Ramos (cell line): ENCODE measurements at regions not wholly inside any gene's neighbourhood (a gene's known extent, or its start where the extent isn't known, plus 50 kb on each side); places are given as distances from the start of the nearest gene placed in this dataset.

ENCODE experiments used
- in situ Hi-C: fragments of 300-500 bp; cut with MboI; formaldehyde crosslinking; loops from one replicate; pipeline ENCODE4 v1.14.3; 2022; ENCODE audit warnings: low sequenced_read_pairs; ENCODE audit not compliant: unreplicated experiment

- in situ Hi-C loops = no loop called here
Observed at GRCh38 chr3:193824365-193824764, 231.4 kb downstream of the OPA1 start.

GRCh38 chr3:193825617-193826016 lies 232.6 kb downstream of the OPA1 start:
- in situ Hi-C loops = no loop called here

GRCh38 chr3:193826159-193826795 lies 233.3 kb downstream of the OPA1 start:
- in situ Hi-C loops = no loop called here

- in situ Hi-C loops = no loop called here
Observed at GRCh38 chr3:193827040-193827669, 234.1 kb downstream of the OPA1 start.

- in situ Hi-C loops = no loop called here
Observed at GRCh38 chr3:193827871-193828270, 234.9 kb downstream of the OPA1 start.

GRCh38 chr3:193828477-193828876 lies 235.5 kb downstream of the OPA1 start:
- in situ Hi-C loops = no loop called here

- in situ Hi-C loops = no loop called here
Observed at GRCh38 chr3:193829781-193830180, 236.8 kb downstream of the OPA1 start.

GRCh38 chr3:193830791-193831191 lies 237.8 kb downstream of the OPA1 start:
- in situ Hi-C loops = no loop called here

GRCh38 chr3:193831495-193832455 lies 238.8 kb downstream of the OPA1 start:
- in situ Hi-C loops = no loop called here

GRCh38 chr3:193832833-193833413 lies 239.9 kb downstream of the OPA1 start:
- in situ Hi-C loops = no loop called here

- in situ Hi-C loops = no loop called here
Observed at GRCh38 chr3:193833592-193833991, 240.6 kb downstream of the OPA1 start.

GRCh38 chr3:193835414-193835813 lies 242.4 kb downstream of the OPA1 start:
- in situ Hi-C loops = no loop called here

GRCh38 chr3:193836511-193836910 lies 243.5 kb downstream of the OPA1 start:
- in situ Hi-C loops = no loop called here

- in situ Hi-C loops = no loop called here
Observed at GRCh38 chr3:193836918-193837317, 243.9 kb downstream of the OPA1 start.

GRCh38 chr3:193837347-193837827 lies 244.4 kb downstream of the OPA1 start:
- in situ Hi-C loops = no loop called here

- in situ Hi-C loops = no loop called here
Observed at GRCh38 chr3:193840111-193840641, 247.2 kb downstream of the OPA1 start.

- in situ Hi-C loops = no loop called here
Observed at GRCh38 chr3:193841581-193841980, 248.6 kb downstream of the OPA1 start.

- in situ Hi-C loops = no loop called here
Observed at GRCh38 chr3:193842029-193842798, 249.2 kb downstream of the OPA1 start.

GRCh38 chr3:193842832-193843473 lies 249.9 kb downstream of the OPA1 start:
- in situ Hi-C loops = no loop called here
